Astrocyte (in vitro differentiated cells and primary cell): ENCODE measurements at regions not wholly inside any gene's neighbourhood (a gene's known extent, or its start where the extent isn't known, plus 50 kb on each side); places are given as distances from the start of the nearest gene placed in this dataset.
"Not testable (repeated sequence)": the region's sequence is repeated elsewhere in the genome, so short reads cannot be mapped to it uniquely, and the experiment has no call there.

Experiments
- EZH2 ChIP-seq: IDR thresholded peaks from 2 replicates; pipeline ENCODE4 v1.6.1; 2012; ENCODE audit warnings: mild to moderate bottlenecking, low read length, inconsistent platforms; ENCODE audit not compliant: insufficient read depth
- TF ChIP-seq, protein P1 (sequence below): IDR thresholded peaks from 2 replicates; pipeline ENCODE4 v1.5.1; 2011; ENCODE audit warnings: low read depth, mild to moderate bottlenecking, inconsistent platforms, low read length, moderate library complexity; ENCODE audit not compliant: insufficient read depth

DNA sequence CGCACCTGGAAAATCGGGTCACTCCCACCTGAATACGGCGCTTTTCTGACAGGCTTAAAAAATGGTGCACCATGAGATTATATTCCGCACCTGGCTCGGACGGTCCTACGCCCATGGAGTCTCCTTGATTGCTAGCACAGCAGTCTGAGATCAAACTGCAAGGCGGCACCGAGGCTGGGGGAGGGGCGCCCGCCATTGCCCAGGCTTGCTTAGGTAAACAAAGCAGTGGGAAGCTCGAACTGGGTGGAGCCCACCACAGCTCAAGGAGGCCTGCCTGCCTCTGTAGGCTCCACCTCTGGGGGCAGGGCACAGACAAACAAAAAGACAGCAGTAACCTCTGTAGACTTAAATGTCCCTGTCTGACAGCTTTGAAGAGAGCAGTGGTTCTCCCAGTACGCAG lies 267.0 kb upstream of the KITLG start:
- not testable (repeated sequence) for TF ChIP-seq EZH2
- TF ChIP-seq, protein P1, sequence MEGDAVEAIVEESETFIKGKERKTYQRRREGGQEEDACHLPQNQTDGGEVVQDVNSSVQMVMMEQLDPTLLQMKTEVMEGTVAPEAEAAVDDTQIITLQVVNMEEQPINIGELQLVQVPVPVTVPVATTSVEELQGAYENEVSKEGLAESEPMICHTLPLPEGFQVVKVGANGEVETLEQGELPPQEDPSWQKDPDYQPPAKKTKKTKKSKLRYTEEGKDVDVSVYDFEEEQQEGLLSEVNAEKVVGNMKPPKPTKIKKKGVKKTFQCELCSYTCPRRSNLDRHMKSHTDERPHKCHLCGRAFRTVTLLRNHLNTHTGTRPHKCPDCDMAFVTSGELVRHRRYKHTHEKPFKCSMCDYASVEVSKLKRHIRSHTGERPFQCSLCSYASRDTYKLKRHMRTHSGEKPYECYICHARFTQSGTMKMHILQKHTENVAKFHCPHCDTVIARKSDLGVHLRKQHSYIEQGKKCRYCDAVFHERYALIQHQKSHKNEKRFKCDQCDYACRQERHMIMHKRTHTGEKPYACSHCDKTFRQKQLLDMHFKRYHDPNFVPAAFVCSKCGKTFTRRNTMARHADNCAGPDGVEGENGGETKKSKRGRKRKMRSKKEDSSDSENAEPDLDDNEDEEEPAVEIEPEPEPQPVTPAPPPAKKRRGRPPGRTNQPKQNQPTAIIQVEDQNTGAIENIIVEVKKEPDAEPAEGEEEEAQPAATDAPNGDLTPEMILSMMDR: not testable (repeated sequence)
